ENCODE measurements at regions not wholly inside any gene's neighbourhood (a gene's known extent, or its start where the extent isn't known, plus 50 kb on each side); places are given as distances from the start of the nearest gene placed in this dataset.

GRCh38 chr4:42718336-42718735 is 61.4 kb upstream of the ATP8A1 start:
- H3K9ac ChIP-seq (ENCODE audit: low read length): no peak overlapping the region
- H3F3A ChIP-seq (ENCODE audit: insufficient read depth, low read length, poor library complexity, severe bottlenecking): no peaks in the 10 kb centered on the region
- no peaks in the 10 kb centered on the region for H3K79me2 ChIP-seq (replicated peaks; ENCODE audit: insufficient read depth, low read length)
- H3K27me3 ChIP-seq (ENCODE audit: insufficient read depth, low read depth, low read length): no peaks in the 10 kb centered on the region
- no peaks in the 10 kb centered on the region for H3K36me3 ChIP-seq (ENCODE audit: insufficient read depth, low read length)
- no peak for TF ChIP-seq SMC3 (conservative IDR thresholded peaks at IDR 0.05; ENCODE audit: poor library complexity)
- TF ChIP-seq CTCF (IDR thresholded peaks at IDR 0.05; ENCODE audit: poor library complexity, severe bottlenecking): no peak
- TF ChIP-seq EZH2 (IDR thresholded peaks at IDR 0.05; ENCODE audit: borderline replicate concordance, insufficient read depth, low read length, poor library complexity, severe bottlenecking): no peak
- TF ChIP-seq MXI1 (conservative IDR thresholded peaks at IDR 0.05; ENCODE audit: poor library complexity, severe bottlenecking): no peak
- TF ChIP-seq REST (IDR thresholded peaks at IDR 0.05; ENCODE audit: borderline replicate concordance): no peak
- no peak for TF ChIP-seq RAD21 (conservative IDR thresholded peaks at IDR 0.05)
- TF ChIP-seq EP300 (conservative IDR thresholded peaks at IDR 0.05; ENCODE audit: poor library complexity, severe bottlenecking): no peak
- no peak for TF ChIP-seq POLR2AphosphoS5 (IDR thresholded peaks at IDR 0.05)
- TF ChIP-seq TAF1 (IDR thresholded peaks at IDR 0.05; ENCODE audit: low read depth): no peak
- H3K4me3 ChIP-seq (ENCODE audit: low read length): no peak overlapping the region
- no peaks in the 10 kb centered on the region for H3K9me2 ChIP-seq (ENCODE audit: insufficient read depth, low read length)
- H3K9me3 ChIP-seq (ENCODE audit: low read length): no peaks in the 10 kb centered on the region
- H3K27ac ChIP-seq (ENCODE audit: low read length): no peak overlapping the region
- no peak overlapping the region for H2AFZ ChIP-seq (ENCODE audit: low read depth, low read length)
- no peaks in the 10 kb centered on the region for H4K20me1 ChIP-seq (ENCODE audit: insufficient read depth)
- H3K4me2 ChIP-seq (ENCODE audit: low read length): no peak overlapping the region

- no peaks in the 10 kb centered on the region for H3K9me3 ChIP-seq (ENCODE audit: low read length)
- no peaks in the 10 kb centered on the region for H3K9me2 ChIP-seq (ENCODE audit: insufficient read depth, low read length)
- H3K27me3 ChIP-seq (ENCODE audit: insufficient read depth, low read depth, low read length): no peaks in the 10 kb centered on the region
- no peaks in the 10 kb centered on the region for H3F3A ChIP-seq (ENCODE audit: insufficient read depth, low read length, poor library complexity, severe bottlenecking)
- no peaks in the 10 kb centered on the region for H4K20me1 ChIP-seq (ENCODE audit: insufficient read depth)
- H3K4me3 ChIP-seq (ENCODE audit: low read length): no peak overlapping the region
- H2AFZ ChIP-seq (ENCODE audit: low read depth, low read length): no peak overlapping the region
- TF ChIP-seq SMC3 (conservative IDR thresholded peaks at IDR 0.05; ENCODE audit: poor library complexity): no peak
- TF ChIP-seq MXI1 (conservative IDR thresholded peaks at IDR 0.05; ENCODE audit: poor library complexity, severe bottlenecking): no peak
- TF ChIP-seq EP300 (conservative IDR thresholded peaks at IDR 0.05; ENCODE audit: poor library complexity, severe bottlenecking): no peak
- TF ChIP-seq TAF1 (IDR thresholded peaks at IDR 0.05; ENCODE audit: low read depth): no peak
- TF ChIP-seq EZH2 (IDR thresholded peaks at IDR 0.05; ENCODE audit: borderline replicate concordance, insufficient read depth, low read length, poor library complexity, severe bottlenecking): no peak
- no peaks in the 10 kb centered on the region for H3K36me3 ChIP-seq (ENCODE audit: insufficient read depth, low read length)
- no peak overlapping the region for H3K4me2 ChIP-seq (ENCODE audit: low read length)
- H3K9ac ChIP-seq (ENCODE audit: low read length): no peak overlapping the region
- H3K27ac ChIP-seq (ENCODE audit: low read length): no peak overlapping the region
- H3K79me2 ChIP-seq (replicated peaks; ENCODE audit: insufficient read depth, low read length): no peaks in the 10 kb centered on the region
These were observed 60.1 kb upstream of the ATP8A1 start for GRCh38 chr4:42716996-42717395.
